Activated CD4-positive, alpha-beta T cell treated with anti-CD3 and anti-CD28 coated beads, Interleukin-10, Interleukin-2, amounts not matched to agents 100 ng/mL and 50 ng/mL, durations not matched to agents 16 hours and 8 hours (primary cell): ENCODE measurements at regions not wholly inside any gene's neighbourhood (a gene's known extent, or its start where the extent isn't known, plus 50 kb on each side); places are given as distances from the start of the nearest gene placed in this dataset.
A peak's percentile ranks its signal among the peaks of the same experiment; 100 is the strongest.
"Not testable (repeated sequence)": the region's sequence is repeated elsewhere in the genome, so short reads cannot be mapped to it uniquely, and the experiment has no call there.

Source experiments
- DNase-seq: peaks from one replicate; pipeline ENCODE4 v3.0.0-alpha.2; 2020

DNA sequence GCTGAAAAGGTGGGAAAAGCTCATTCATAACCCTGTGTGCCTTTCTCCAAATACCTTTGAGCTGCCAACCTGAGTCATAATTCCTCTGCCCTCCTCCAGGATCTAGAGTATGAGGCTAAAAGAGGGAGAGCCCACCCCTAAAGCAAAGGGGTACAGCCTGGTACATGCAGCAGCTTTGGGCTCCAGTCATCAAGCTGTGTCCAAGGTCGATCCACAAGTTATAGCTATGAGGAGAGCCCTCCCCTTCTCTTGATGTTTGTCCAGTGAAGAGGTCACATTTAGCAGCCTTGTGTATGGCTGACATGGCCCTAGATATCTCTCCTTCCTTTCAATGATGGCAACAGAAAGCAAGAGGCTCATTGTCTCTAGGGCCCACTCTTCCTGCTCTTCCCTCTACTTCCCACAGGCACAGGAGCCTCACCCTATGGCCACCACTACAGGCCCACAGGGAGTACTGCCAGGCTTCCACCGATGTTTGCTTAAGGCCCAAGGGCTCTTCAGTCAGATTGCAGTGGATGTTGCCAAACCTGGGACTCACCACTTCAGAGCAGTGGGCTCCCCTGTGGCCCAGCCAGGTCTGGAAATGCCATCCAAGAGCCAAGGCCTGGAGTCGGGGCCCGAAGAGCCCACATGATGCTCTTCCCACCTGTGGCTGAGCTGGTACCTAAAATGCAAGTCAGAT, 176.8 kb downstream of the CD83 start:
- no peak for DNase-seq

DNA sequence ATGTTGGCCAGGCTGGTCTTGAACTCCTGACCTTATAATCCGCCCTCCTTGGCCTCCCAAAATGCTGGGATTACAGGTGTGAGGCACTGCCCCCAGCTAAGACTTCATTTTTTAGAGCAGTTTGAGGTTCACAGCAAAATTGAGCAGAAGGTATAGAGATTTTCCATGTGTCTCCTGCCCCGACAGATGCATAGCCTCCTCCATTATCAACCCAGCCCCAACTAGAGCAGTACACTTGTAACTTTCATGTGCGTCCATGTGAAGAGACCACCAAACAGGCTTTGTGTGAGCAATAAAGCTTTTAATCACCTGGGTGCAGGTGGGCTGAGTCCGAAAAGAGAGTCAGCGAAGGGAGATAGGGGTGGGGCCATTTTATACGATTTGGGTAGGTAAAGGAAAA, 179.1 kb downstream of the CD83 start:
- DNase-seq, result not testable (repeated sequence)

DNA sequence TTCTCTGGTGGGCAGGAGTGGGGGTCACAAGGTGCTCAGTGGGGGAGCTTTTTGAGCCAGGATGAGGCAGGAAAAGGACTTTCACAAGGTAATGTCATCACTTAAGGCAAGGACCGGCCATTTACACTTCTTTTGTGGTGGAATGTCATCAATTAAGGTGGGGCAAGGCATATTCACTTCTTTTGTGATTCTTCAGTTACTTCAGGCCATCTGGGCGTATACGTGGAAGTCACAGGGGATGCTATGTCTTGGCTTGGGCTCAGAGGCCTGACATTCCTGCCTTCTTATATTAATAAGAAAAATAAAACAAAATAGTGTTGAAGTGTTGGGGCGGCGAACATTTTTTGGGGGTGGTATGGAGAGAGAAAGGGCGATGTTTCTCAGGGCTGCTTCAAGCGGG, 179.5 kb downstream of the CD83 start:
- DNase-seq, result not testable (repeated sequence)

DNA sequence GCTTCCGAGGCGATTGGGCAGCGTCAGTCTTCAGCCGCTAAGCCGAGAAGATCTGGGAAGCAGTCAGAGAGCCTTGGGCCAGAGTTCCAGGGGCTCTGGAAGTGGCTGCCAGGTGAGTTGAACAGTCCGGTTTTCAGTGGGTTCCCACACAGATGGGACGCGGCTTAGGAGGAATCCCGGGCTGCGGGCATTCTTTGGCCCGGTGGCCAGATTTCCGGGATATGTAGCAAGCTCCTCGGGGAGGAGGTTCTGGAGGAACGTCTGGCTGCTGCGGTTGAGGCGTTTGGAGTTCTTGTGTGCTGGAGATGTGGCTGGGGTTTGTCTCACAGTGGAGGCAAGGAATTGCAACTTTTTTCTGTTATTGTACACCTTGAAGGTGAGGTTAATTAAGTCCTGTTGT, 182.6 kb downstream of the CD83 start:
- DNase-seq, result not testable (repeated sequence)

DNA sequence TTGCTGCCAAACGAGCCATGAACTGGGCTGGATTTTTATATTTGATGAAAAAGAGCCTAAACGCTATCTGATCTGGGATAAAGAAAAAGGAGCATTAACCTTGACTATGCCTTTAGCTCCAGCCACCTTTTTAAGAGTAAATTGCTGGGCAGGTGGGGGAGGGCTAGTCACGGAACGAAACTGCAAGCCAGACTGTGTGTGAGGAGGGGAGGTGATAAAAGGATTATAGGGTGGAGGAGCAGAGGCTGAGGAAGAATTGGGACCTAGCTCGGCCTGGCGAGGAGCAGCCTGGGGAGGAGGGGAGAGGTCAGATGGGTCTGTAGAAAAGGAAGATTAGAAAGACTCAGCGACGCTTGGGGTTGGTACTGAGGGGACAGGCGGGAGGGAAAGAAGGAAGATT, 183.1 kb downstream of the CD83 start:
- not testable (repeated sequence) for DNase-seq

DNA sequence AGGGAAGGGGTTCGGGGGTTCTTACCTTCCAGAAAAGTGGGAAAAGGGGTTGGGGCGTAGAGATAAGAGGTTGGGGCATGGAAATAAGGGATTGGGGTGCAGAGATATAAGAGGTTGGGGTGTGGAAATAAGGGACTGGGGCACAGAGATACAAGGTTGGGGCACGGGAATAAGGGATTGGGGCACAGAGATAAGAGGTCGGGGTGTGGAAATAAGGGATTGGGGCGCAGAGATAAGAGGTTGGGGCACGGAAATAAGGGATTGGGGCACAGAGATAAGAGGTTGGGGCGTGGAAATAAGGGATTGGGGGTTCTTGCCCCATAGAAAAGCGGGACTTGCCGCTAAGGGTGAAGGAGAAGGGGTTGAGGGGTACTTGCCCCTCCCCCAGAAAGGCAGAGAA, 183.9 kb downstream of the CD83 start:
- DNase-seq, result not testable (repeated sequence)

DNA sequence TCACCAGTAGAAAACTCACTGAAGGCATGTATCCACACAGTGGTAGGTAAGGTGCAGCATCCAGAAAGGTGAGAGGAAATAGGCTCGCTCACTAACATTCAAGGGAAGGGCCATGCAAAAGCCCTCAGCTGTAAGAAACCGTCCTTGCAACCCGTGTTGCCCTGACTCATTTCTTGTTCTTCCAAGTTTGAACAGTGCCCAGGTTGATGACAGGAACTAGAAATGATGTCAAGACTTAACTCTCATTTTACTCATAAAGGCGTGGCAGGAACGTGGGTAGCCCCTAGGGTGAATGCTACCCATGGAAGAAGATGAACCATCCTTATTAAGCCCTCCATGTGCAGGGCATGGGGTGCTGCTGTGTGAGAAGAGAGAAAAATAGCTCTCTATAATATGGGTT, 187.6 kb downstream of the CD83 start:
- DNase-seq, result peak; percentile 52

DNA sequence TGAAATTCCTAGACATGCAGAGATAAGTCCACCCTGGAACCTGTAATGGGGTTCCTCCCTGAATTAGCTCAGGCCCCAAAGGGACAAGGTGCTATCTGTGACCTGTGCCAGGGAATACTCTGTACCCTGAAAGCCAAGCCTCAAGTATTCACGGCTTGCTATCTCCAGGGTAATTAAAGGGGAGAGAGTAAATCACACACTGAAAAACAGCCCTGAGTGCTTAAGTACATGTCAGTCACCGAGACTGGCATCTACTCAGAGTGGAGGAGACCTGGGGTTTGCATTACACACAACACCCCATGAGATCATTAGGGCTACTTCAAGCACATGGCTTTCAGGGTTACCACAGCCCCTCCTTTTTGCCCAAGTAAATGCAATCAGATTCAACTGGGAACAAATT, 188.1 kb downstream of the CD83 start:
- DNase-seq, result no peak

DNA sequence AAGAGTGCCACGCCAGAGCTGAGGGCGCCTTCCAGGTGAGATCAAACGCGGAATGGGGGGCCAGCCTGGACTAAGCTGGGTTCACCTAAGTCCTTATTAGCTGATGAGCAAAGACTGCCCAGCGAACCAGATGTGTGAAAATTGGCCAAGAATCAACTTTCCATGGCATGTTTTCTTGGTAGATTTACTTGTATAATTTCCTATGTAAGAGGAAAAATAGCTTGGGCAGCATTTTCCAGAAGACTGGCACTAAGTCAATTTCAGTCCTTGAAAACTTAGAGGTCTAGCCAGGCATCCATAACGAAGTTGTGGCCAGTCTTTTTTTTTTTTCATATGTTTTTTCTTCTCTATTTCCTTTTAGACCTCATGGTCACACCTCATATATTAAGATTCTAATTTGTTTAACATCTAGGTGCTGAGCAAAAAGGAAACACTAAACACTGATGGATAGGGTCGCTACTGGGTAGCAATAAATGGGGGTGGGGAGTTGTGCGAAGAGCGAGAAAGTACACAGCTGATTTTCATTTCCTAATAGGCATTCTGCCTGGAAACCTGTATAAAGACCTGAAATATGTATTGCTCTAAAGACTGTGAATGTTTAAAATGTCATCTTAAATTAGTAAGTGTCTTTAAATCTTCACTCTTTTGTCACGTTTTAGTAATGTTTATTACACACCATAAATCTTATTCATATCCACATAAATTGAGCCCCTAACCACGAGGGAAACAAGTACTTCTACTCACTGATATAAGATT, 188.8 kb downstream of the CD83 start:
- DNase-seq, result no peak

DNA sequence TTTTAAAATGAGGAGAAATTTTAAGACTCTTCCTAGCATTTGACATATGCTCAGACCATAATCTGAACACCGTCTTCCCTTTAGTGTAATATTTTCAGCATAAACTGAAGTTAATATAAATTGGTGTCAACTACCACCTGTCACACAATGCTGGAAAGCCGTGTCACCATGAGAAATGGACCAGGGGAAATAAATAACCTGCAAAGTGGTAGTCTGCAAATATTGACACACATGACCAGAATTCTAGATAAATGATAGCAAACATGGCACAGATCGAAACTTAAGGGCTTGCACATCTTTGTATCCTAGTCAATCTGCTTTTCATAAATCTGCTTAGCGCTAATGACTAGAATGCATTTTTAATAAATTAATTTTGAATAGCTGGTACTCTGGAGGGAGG, 191.9 kb downstream of the CD83 start:
- no peak for DNase-seq

DNA sequence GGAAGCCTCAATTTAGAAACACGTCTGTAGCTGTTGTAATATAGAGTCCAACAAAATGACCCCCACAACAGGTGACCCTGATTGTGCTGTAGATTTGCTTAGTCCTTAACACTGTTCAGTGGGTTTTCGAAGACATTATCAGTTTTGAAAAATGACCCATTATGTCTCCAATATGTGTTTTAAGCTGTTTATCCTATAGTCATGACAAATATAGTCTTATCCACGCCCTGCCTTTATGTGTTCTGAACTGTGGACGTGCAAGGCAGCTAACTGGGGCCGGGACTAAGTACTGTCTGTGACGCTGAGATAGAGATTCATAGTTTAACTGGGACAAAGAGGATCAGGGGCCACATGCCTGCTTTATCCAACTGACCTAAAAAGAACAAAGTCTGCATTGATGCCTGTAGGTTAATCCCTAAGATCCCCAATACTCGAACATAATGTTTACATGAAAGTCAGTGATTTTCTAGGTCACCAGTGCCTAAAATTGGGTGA, 192.4 kb downstream of the CD83 start:
- no peak for DNase-seq

DNA sequence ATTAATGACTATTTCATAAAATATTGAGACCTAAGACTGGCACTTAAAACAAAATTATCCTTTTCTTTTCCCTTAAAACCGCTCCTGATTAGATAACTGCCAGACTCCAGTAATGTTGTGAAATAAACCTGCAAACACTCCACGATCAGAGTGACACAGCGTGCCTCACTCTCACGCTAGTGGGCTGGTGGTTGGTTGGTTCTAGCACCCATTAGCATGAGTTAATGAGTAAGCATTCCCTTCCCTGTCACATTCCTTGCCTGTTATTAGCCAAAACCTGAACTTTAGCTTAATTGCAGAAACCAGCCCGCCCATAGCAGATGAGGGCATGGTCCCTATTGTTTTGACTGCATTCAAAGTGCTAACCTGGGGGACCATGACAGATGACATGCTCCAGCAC, 193.4 kb downstream of the CD83 start:
- DNase-seq, result no peak

DNA sequence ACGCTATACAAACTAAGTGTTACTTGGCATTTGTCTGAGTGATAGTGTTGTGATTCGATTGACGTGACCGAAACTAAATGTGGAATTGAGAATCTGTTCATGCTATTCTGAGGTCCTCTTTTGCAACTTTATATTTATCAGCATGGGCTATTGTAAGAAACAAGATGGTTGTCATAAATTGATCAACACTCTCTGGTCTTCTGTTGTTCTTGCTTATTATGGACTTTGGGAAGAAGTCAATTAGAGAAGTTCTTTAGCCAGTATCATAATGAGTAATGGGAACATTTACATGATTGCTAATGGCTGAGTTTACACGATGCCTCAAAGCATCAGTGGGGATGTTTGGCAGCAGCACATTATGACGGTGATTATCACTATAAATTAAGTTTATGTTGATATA, 195.0 kb downstream of the CD83 start:
- no peak for DNase-seq

DNA sequence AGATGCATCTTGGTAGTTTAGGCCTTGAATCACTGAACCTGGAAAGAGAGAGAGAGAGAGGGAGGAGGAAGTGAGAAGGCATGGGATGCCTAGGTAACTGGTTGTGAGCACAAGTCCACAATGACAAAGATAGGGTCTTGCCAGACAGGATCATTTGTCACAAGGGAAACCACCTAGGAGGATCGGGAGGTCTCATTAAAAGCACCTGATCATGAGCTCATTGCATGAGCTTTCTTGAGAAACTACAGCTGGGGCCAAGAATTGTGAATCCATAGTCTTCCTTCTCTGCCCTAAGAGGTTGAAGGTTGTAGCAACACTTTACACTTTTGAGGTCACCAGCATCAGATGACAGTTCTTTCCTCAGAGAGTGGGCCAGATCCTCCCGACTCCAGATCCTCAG, 195.7 kb downstream of the CD83 start:
- DNase-seq, result no peak

DNA sequence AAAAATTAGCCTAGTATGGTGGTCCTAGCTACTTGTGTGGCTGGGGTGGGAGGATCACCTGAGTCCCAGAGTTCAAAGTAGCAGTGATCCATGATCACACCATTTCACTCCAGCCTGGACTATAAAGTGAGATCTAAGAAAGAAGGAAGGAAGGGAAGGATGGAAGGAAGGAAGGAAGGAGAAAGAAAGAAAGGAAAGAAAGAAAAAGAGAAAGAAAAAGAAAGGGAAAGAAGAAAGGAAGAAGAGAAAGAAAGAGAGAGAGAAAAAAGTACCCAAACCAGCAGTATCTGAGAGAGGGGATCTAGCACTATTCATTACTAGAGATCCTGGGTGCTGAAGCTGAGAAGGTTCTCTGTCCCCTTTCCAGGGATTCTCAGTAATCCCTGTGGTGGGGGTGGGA, 197.8 kb downstream of the CD83 start:
- DNase-seq, result no peak

DNA sequence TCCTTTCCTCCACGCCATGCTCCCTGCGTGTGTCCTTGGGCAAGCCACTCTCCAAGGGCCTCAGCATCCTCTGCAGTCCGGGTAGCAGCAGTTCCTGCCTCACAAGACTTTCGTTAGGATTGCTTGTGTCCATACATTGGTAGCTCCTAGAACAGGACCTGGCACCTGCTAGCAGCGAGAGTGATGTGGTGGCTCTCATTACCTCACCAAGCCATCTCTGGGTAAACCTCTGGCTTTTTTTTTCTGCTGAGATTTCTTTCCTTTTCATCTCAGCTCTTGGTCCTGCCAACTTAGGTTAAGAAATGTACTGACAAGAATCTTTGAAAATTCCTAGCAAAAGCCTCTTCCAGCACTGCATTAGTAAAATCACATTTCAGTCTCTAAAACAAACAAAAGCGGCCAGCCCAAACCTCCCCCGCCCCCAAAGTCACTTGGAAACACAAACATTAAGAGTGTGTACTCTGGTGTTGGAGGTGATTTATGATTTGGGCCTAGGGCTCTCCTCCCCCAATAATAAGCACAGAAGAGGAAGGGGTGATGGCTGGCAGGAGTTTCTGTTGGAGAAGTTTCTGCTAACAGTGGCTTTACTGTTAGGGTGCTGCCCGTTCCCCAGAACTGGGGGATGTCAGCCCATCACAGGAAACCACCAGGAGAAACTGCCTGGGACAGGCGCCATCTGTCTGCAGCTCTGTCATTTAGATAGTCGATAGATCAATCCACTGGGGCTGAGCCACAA, 199.2 kb downstream of the CD83 start:
- peak; percentile 48 for DNase-seq

DNA sequence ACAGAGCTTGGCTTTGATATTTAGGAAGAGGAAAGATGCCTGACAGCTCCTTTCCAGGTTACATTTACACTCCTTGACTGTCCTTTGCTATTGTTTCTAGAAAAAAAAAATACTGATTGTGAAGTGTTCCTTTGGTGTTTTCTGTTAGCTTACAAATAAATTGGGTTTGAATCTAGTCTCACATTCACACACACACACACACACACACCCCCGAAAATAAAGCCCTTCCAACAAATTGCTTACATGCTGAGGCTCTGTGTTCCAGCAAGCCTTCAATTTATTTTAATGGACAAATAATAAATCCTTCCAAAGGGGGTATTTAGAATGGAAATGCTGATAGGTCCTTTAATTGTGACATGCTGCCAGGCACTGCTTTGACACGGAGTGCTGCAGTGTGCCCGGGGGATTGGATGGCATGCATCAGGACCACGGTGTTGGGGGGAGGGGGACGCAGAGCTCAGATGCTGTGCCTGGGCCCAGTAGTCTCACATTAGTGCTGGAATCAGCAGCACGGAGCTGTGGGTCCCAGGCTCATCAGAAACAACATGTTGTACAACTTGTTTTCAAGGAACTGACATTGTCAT, 199.9 kb downstream of the CD83 start:
- DNase-seq, result no peak

DNA sequence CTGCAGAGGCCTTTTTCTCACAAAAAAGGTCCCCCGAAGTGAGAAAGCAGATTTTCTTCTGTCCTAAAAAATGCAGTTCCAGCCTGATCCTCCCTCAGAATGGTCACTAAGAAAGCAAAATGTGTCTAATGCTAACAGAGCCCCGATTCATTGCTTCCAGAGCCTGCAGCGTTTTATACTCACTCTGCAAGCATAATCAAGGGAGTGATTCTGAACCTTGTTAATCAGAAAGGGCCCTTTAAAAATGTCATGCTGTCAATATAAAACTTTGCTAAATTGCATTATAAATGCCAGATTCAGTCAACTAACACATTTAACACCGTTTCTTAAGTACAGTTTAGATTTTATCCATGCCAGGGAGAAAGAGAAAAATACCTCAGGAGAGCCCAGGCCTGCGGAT, 202.8 kb downstream of the CD83 start:
- no peak for DNase-seq

DNA sequence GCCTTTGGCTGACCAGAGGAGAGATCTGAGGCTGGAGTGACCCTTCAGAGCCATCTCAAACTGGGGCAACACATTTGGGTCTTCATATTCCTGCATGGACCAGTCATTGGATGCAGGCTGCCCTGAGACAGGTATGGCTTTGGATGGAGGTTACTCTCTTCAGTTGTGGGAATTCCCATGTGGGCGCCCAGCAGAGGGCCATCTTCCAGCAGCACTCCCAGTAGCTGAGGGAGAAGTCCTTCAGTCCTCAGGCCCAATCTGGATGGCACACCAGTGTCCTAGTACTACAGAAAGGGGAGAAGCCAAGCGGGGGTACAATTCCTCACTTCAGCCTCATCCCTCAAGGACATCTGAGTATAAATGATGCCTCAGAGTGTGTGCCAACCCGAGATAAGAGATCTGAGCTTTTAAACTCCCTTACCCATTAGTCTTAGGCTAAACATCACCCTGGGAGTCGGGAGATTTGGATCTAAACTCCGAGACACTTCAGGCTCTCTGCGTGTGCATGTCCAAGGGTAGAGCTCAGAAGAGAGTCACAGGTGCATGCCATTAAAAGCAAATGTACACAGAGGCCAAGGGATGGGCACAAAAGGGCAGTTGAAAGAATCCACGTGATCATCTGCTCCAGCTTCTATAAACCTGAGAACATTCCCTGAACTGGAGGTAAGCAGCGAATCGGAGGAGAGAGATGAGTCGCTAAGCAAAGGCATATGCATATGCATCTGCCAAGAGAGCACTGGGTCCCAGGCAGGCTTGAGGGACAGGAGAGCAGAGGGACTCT, 204.6 kb downstream of the CD83 start:
- no peak for DNase-seq

DNA sequence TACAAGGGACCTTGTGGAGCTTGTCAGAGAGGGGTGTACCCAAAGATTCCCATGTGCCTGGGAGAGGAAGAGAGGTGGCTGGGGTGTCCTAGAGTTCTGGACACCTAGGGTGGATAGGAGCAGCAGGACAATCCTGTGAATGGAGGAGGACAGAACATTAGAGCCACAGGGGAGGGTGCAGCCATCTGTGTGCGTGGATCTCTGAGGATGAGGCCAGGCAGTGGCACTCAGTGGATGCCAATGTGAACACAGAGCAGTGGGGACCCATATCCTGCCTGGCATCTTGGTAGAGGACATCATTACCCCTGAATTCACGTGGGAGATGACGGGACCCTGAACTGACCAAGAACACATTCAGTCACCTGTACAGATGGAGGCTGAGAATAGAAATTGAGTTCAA, 205.3 kb downstream of the CD83 start:
- no peak for DNase-seq

DNA sequence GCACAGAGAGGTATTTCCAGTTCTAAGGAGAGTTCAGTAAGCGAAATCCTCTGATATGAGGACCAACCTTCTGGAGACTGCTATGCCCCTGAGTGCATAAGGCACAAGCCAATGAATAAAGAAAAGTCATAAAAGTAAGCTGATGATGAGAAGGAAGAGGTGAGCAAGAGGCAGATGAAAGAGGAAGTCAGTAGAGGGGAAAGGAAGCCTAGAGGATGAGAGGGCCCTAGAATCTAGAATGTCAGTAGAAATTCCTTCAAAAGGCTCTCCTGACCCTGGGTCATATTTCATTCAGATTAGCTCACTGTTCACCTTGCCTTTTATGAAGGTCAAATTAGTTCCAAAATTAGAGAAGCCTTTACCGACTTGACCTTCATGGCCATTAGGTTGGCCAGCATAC, 209.2 kb downstream of the CD83 start:
- no peak for DNase-seq

DNA sequence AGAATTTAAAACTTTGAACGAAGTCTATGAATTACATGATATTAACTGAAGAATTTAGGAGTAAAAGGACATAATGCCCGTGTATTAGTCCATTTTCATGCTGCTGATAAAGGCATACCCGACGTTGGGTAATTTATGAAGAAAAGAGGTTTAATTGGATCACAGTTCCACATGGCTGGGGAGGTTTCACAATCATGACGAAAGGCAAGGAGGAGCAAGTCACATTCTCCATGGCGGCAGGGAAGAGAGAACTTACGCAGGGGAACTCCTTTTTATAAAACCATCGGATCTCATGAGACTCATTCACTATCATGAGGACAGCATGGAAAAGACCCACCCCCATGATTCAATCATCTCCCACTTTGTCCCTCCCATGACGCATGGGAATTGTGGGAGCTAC, 210.6 kb downstream of the CD83 start:
- no peak for DNase-seq
